ENCODE measurements at regions not wholly inside any gene's neighbourhood (a gene's known extent, or its start where the extent isn't known, plus 50 kb on each side); places are given as distances from the start of the nearest gene placed in this dataset.

GRCh38 chr3:76352051-76352450 is 566.7 kb upstream of the ZNF717 start:
- TF ChIP-seq EP300 (IDR thresholded peaks at IDR 0.05; ENCODE audit: borderline replicate concordance): no peak
- no peak for TF ChIP-seq TCF12 (IDR thresholded peaks at IDR 0.05; ENCODE audit: low read depth)
- TF ChIP-seq NFIC (IDR thresholded peaks at IDR 0.05): no peak
- no peak for TF ChIP-seq CREB1 (IDR thresholded peaks at IDR 0.05; ENCODE audit: low read depth)
- TF ChIP-seq FOXM1 (IDR thresholded peaks at IDR 0.05; ENCODE audit: borderline replicate concordance, low read depth): no peak

- TF ChIP-seq EGR1 (IDR thresholded peaks at IDR 0.05) (no peak), TEAD4 (IDR thresholded peaks at IDR 0.05) (no peak), YY1 (IDR thresholded peaks at IDR 0.05; ENCODE audit: low read depth) (no peak), TAF1 (IDR thresholded peaks at IDR 0.05; ENCODE audit: low read depth) (no peak), ZBTB7A (IDR thresholded peaks at IDR 0.05; ENCODE audit: low read depth) (no peak), TCF12 (IDR thresholded peaks at IDR 0.05; ENCODE audit: low read depth) (no peak)
- TF ChIP-seq, protein P1, sequence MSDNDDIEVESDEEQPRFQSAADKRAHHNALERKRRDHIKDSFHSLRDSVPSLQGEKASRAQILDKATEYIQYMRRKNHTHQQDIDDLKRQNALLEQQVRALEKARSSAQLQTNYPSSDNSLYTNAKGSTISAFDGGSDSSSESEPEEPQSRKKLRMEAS (IDR thresholded peaks at IDR 0.05): no peak
Measured at GRCh38 chr3:76352511-76353284, 567.3 kb upstream of the ZNF717 start.

- TF ChIP-seq TAF1 (IDR thresholded peaks at IDR 0.05; ENCODE audit: low read depth) (no peak), NFIC (IDR thresholded peaks at IDR 0.05) (no peak), EP300 (IDR thresholded peaks at IDR 0.05; ENCODE audit: borderline replicate concordance) (no peak), CEBPB (IDR thresholded peaks at IDR 0.05) (no peak)
- TF ChIP-seq, protein P2, sequence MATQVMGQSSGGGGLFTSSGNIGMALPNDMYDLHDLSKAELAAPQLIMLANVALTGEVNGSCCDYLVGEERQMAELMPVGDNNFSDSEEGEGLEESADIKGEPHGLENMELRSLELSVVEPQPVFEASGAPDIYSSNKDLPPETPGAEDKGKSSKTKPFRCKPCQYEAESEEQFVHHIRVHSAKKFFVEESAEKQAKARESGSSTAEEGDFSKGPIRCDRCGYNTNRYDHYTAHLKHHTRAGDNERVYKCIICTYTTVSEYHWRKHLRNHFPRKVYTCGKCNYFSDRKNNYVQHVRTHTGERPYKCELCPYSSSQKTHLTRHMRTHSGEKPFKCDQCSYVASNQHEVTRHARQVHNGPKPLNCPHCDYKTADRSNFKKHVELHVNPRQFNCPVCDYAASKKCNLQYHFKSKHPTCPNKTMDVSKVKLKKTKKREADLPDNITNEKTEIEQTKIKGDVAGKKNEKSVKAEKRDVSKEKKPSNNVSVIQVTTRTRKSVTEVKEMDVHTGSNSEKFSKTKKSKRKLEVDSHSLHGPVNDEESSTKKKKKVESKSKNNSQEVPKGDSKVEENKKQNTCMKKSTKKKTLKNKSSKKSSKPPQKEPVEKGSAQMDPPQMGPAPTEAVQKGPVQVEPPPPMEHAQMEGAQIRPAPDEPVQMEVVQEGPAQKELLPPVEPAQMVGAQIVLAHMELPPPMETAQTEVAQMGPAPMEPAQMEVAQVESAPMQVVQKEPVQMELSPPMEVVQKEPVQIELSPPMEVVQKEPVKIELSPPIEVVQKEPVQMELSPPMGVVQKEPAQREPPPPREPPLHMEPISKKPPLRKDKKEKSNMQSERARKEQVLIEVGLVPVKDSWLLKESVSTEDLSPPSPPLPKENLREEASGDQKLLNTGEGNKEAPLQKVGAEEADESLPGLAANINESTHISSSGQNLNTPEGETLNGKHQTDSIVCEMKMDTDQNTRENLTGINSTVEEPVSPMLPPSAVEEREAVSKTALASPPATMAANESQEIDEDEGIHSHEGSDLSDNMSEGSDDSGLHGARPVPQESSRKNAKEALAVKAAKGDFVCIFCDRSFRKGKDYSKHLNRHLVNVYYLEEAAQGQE (IDR thresholded peaks at IDR 0.05; ENCODE audit: low read depth): no peak
- TF ChIP-seq, protein P3, sequence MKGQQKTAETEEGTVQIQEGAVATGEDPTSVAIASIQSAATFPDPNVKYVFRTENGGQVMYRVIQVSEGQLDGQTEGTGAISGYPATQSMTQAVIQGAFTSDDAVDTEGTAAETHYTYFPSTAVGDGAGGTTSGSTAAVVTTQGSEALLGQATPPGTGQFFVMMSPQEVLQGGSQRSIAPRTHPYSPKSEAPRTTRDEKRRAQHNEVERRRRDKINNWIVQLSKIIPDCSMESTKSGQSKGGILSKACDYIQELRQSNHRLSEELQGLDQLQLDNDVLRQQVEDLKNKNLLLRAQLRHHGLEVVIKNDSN (IDR thresholded peaks at IDR 0.05): no peak
Measured at GRCh38 chr3:76353683-76354082, 568.3 kb upstream of the ZNF717 start.

- TF ChIP-seq TCF12 (IDR thresholded peaks at IDR 0.05; ENCODE audit: low read depth) (no peak), NFIC (IDR thresholded peaks at IDR 0.05) (no peak), TAF1 (IDR thresholded peaks at IDR 0.05; ENCODE audit: low read depth) (no peak), FOXM1 (IDR thresholded peaks at IDR 0.05; ENCODE audit: borderline replicate concordance, low read depth) (no peak), ZBTB7A (IDR thresholded peaks at IDR 0.05; ENCODE audit: low read depth) (no peak), CEBPB (IDR thresholded peaks at IDR 0.05) (no peak), YY1 (IDR thresholded peaks at IDR 0.05; ENCODE audit: low read depth) (no peak), CREB1 (IDR thresholded peaks at IDR 0.05; ENCODE audit: low read depth) (no peak), TEAD4 (IDR thresholded peaks at IDR 0.05) (no peak), EGR1 (IDR thresholded peaks at IDR 0.05) (no peak), EP300 (IDR thresholded peaks at IDR 0.05; ENCODE audit: borderline replicate concordance) (no peak), RAD21 (IDR thresholded peaks at IDR 0.05; ENCODE audit: low read depth) (no peak)
- TF ChIP-seq, protein P3 (IDR thresholded peaks at IDR 0.05): no peak
- TF ChIP-seq, protein P2 (IDR thresholded peaks at IDR 0.05; ENCODE audit: low read depth): no peak
- TF ChIP-seq, protein P1 (IDR thresholded peaks at IDR 0.05): no peak
Measured at GRCh38 chr3:76361010-76361409, 575.7 kb upstream of the ZNF717 start.

- TF ChIP-seq EGR1 (IDR thresholded peaks at IDR 0.05) (no peak), NFIC (IDR thresholded peaks at IDR 0.05) (no peak), TCF12 (IDR thresholded peaks at IDR 0.05; ENCODE audit: low read depth) (no peak), FOXM1 (IDR thresholded peaks at IDR 0.05; ENCODE audit: borderline replicate concordance, low read depth) (no peak)
- TF ChIP-seq, protein P1 (IDR thresholded peaks at IDR 0.05): no peak
Measured at GRCh38 chr3:76362643-76363042, 577.3 kb upstream of the ZNF717 start.

- TF ChIP-seq ZBTB7A (IDR thresholded peaks at IDR 0.05; ENCODE audit: low read depth) (no peak), YY1 (IDR thresholded peaks at IDR 0.05; ENCODE audit: low read depth) (no peak), RAD21 (IDR thresholded peaks at IDR 0.05; ENCODE audit: low read depth) (no peak), FOXM1 (IDR thresholded peaks at IDR 0.05; ENCODE audit: borderline replicate concordance, low read depth) (no peak), CEBPB (IDR thresholded peaks at IDR 0.05) (no peak), NFIC (IDR thresholded peaks at IDR 0.05) (no peak)
- TF ChIP-seq, protein P3 (IDR thresholded peaks at IDR 0.05): no peak
- TF ChIP-seq, protein P2 (IDR thresholded peaks at IDR 0.05; ENCODE audit: low read depth): no peak
Measured at GRCh38 chr3:76365275-76365674, 579.9 kb upstream of the ZNF717 start.
